Astrocyte (in vitro differentiated cells and primary cell): ENCODE measurements at regions not wholly inside any gene's neighbourhood (a gene's known extent, or its start where the extent isn't known, plus 50 kb on each side); places are given as distances from the start of the nearest gene placed in this dataset.

Experiments
- CTCF ChIP-seq: IDR thresholded peaks from 2 replicates; pipeline ENCODE4 v1.5.1; 2011; ENCODE audit warnings: low read depth, mild to moderate bottlenecking, inconsistent platforms, low read length, moderate library complexity; ENCODE audit not compliant: insufficient read depth
- EZH2 ChIP-seq: IDR thresholded peaks from 2 replicates; pipeline ENCODE4 v1.6.1; 2012; ENCODE audit warnings: mild to moderate bottlenecking, low read length, inconsistent platforms; ENCODE audit not compliant: insufficient read depth

DNA sequence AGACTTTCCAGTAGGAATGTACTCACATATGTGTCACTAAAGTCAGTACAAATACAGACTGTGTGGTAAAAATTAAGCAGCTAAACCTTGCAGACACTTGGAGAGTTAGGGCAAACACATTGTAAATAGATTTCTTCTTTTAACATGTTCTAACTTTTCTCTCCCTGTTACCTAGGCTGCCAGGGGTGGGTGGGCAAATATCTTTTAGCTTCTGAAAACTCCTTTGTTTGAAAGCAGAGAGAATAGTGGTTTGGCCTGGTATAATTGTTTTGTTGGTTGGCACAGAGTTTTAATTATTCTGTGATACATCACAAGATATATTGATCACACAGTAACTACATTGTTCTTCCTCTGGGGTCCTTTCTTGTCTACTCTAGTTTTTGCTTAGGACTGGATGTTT is 289.8 kb upstream of the DACH1 start:
- TF ChIP-seq CTCF (no peak), EZH2 (no peak)
